ENCODE measurements at regions not wholly inside any gene's neighbourhood (a gene's known extent, or its start where the extent isn't known, plus 50 kb on each side); places are given as distances from the start of the nearest gene placed in this dataset.

DNA sequence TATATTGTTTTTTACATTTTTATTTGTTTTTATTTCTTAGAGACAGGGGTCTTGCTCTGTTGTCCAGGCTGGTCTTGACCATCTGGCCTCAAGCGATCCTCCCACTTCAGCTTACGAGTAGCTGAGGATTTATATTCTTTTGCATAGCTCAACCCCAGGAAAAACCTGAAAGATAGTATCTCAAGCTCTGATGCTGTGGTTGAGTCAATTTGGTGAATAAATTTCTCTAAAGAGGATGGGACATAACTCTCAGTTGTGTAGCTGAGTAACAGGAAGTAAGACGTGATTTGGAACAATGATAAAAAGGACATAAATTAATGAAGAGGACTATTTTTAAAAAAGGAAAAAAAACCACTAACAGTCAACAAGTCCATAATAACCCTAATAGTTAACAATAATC is 79.8 kb upstream of the TNFSF11 start:
- TF ChIP-seq CTCF (optimal IDR thresholded peaks at IDR 0.05 in 1 of 3, IDR thresholded peaks at IDR 0.05 in 1 of 3, conservative IDR thresholded peaks at IDR 0.05 in 1 of 3; ENCODE audit: extremely low read depth in 1 of 3, insufficient read depth in 2 of 3, low read length in 3 of 3) (no peak), EZH2 (IDR thresholded peaks at IDR 0.05; ENCODE audit: low read length) (no peak)

Data from keratinocyte (primary cell).